GM18951 (cell line): ENCODE measurements at regions not wholly inside any gene's neighbourhood (a gene's known extent, or its start where the extent isn't known, plus 50 kb on each side); places are given as distances from the start of the nearest gene placed in this dataset.

ENCODE experiments used
- POLR2A ChIP-seq: IDR thresholded peaks from 4 replicates; pipeline ENCODE4 v1.6.1; 2011; ENCODE audit warnings: mild to moderate bottlenecking; ENCODE audit not compliant: insufficient read length, insufficient read depth; ENCODE audit errors: extremely low read depth
- in situ Hi-C: fragments of 300-500 bp; cut with MboI; formaldehyde crosslinking; loops from one replicate; pipeline ENCODE4 v1.12.0; 2022; ENCODE audit warnings: low sequenced_read_pairs, mixed read lengths, inconsistent platforms; ENCODE audit not compliant: unreplicated experiment

DNA sequence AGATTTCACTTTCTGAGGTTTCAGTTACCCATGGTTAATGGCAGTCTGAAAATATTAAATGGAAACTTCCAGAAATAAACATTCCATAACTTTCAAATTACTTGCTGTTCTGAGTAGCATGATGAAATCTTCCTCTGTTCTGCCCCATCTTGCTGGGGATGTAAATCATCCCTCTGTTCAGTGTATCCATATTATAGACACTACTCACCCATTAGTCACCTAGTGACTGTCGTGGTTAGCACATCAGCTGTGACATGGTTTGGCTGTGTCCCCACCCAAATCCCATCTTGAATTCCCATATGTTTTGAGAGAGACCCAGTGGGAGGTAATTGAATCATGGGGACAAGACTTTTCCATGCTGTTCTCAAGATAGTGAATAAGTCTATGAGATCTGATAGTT is 125.5 kb upstream of the GIMD1 start:
- TF ChIP-seq POLR2A, result no peak
- in situ Hi-C loops, result loop anchor here (25.0 kb wide), 1 partner anchor 232 kb away; no protein-coding TSS in a partner anchor

GRCh38 chr4:106493086-106493485 is 124.5 kb upstream of the GIMD1 start:
- no peak for TF ChIP-seq POLR2A
- in situ Hi-C loops, result loop anchor here (25.0 kb wide), 1 partner anchor 231 kb away; no protein-coding TSS in a partner anchor

GRCh38 chr4:106486533-106486932 is 118.0 kb upstream of the GIMD1 start:
- in situ Hi-C loops, result loop anchor here (25.0 kb wide), 1 partner anchor 224 kb away; no protein-coding TSS in a partner anchor
- TF ChIP-seq POLR2A, result no peak

DNA sequence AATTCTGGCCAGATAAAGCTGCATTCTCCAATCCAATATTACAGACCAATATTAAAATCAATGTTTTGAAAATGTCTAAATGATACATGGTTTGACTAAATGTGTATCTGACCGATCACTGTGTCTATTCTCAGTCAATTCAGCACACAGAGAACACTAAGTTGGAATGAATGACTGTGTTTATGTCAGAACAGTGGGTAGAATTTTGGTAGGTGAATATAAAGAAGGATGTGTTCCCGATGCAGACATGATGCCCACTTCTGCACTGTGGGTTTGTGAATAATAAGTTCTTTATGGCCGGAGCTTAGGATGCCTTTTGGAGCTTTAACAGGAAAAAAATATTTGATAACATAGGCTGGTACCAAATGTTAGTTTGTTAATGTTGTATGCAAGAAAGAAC is 113.2 kb upstream of the GIMD1 start:
- in situ Hi-C loops, result loop anchor here (25.0 kb wide), 1 partner anchor 220 kb away; no protein-coding TSS in a partner anchor
- TF ChIP-seq POLR2A, result no peak

DNA sequence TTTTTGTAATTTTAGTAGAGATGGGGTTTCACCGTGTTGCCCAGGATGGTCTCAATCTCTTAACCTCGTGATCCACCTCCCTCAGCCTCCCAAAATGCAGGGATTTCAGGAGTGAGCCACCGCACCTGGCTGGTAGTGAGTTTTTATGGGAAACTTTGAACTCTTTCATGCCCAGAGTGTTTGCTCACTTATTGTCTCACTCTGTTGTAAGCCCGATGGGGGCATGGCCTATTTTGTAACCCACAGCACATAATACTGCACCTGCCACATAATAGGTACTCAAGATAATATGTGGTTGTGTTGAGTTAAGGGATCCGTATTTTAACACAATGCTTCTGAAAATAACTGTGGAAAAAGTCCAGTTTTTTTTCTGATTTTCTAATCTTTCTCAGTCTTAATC is 109.6 kb upstream of the GIMD1 start:
- no peak for TF ChIP-seq POLR2A
- in situ Hi-C loops, result loop anchor here (25.0 kb wide), 1 partner anchor 216 kb away; no protein-coding TSS in a partner anchor

DNA sequence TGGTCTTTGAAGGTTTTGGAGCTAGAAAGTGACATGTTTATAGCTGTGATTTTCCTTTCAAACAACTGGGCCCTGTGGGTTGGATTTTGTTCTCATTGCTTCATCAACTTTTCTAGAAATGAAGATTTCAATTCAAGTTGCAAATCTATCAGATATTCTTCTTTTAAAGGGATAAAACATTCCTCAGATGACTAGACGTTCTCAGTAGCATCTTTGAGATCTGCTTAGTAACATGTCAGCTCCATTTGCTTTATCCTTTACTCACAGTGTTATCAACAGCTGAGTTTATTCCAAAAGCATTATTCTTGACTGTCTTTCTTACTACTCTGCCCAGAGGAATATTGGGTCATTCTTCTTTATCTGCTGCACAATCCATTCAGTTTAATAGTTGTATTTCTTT is 108.2 kb upstream of the GIMD1 start:
- TF ChIP-seq POLR2A, result no peak
- in situ Hi-C loops, result loop anchor here (25.0 kb wide), 1 partner anchor 214 kb away; no protein-coding TSS in a partner anchor

DNA sequence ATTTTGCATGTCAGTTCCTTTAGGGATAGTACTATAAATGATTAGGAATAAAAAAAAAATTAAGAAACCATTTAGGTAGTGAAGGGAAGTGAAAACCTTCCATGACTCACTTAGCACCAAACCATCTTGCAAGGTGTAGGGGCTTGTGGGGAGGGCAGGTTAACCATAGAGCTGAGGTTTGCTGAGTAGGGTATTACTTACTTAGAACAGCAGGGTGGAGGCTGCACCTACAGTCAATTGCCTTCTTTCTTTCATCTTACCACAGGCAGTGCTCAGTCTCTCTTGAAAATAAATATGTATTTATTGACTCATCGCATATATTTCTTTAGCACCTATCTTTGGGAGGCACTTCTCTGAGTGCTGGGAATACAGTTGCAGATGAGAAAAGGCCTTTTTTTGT is 104.9 kb upstream of the GIMD1 start:
- TF ChIP-seq POLR2A, result no peak
- in situ Hi-C loops, result no loop called here

- TF ChIP-seq POLR2A, result no peak
These were observed 102.6 kb upstream of the GIMD1 start for GRCh38 chr4:106471151-106471550.

DNA sequence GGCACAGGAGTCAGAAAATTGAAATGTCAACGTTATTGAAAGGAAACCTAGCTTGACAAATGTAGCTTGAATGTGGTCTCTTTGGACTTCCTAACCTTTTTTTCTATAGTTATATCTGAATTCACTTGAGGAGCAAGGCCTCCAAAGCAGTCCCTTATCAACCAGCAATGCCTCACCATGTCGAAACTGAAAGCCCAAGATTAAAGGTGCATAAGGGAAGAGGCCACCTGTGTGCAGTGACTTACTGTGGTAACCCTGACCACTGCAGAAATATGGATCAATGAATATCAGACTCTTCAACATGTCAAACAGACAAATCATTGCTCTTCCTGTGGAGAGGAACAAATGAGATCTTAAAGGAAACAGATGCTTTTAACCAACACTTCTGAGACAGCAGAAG is 95.0 kb upstream of the GIMD1 start:
- no peak for TF ChIP-seq POLR2A
- in situ Hi-C loops, result no loop called here

More at GRCh38 chr4:106471151-106471550, 102.6 kb upstream of the GIMD1 start:
- in situ Hi-C loops, result no loop called here

DNA sequence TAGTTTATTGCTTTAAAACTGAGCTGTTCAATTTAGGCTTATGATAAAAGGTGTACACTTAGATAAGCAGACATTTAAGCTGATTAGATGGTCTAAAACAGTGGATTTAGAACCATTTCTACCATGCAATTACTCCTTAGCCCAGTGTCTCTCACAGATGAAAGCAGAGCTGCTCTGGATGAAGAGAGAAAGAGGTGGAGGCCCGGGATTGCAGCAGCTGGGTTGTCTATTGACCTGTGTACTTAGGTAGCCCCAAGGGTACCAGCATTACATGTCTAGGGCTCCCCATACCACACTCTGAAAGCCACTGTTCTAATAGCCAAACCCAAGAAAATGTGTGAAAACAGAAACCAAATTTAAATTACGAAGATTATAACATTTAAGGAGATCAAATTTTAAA is 86.0 kb upstream of the GIMD1 start:
- TF ChIP-seq POLR2A, result no peak
- in situ Hi-C loops, result no loop called here

- in situ Hi-C loops, result no loop called here
- TF ChIP-seq POLR2A, result no peak
These were observed 85.4 kb upstream of the GIMD1 start for GRCh38 chr4:106454021-106454420.

- TF ChIP-seq POLR2A, result no peak
- in situ Hi-C loops, result no loop called here
These were observed 82.5 kb upstream of the GIMD1 start for GRCh38 chr4:106451091-106451490.

DNA sequence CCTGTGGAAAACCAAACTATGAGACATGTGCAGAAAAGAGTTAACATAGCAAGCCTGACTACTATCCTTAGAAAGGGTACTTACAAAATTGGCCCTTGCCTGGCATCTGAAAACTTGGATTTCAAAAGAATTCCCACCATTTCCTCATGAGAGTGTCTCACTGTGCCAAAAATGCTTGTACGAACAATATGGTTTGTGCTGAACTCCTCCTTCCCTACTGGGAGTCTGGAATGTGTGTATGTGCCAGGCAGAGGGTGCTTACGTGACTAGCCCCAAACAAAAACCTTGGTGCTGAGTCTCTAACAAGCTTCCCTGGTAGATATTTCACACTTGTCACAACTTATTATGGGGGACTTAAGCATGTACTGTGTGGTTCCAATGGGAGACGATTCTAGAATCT is 81.7 kb upstream of the GIMD1 start:
- in situ Hi-C loops, result no loop called here
- no peak for TF ChIP-seq POLR2A

DNA sequence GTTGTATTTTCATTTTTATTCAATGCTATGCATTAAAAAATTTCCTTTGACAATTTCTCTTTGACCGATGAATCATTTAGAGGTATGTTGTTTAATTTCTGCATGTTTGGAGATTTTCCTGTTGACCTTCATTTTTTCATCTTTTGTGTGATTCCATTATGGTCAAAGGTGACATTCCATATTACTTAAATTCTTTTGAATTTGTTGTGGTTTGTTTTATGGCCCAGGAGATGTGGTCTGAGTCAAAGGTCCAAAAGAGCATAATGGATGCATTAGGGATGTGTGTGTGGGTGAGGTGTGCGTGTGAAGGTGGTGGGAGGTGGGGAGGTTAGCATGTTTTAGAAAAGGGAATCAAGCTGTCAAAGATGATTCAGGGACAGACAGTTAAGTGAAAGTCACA is 76.0 kb upstream of the GIMD1 start:
- TF ChIP-seq POLR2A, result no peak
- in situ Hi-C loops, result no loop called here

DNA sequence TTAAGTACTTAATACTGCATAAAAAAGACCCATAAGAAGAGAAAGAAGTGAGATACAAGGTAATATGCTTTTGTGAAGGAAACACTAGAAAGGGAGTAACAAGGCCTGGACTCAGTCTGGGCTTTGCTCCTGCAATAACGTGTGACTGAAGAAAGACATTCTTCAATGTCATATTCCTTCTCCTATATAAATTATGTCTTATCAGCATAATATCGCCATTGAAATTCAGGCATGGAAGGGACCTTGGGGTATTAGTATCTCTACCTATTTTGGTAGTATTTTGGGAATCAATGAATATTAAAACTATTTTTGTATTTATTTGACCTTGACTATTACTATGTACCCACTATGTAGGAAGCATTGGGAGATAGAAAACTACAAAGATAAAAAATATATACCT is 62.2 kb upstream of the GIMD1 start:
- in situ Hi-C loops, result no loop called here
- no peak for TF ChIP-seq POLR2A
